Astrocyte (in vitro differentiated cells and primary cell): ENCODE measurements at regions not wholly inside any gene's neighbourhood (a gene's known extent, or its start where the extent isn't known, plus 50 kb on each side); places are given as distances from the start of the nearest gene placed in this dataset.

ENCODE experiments used
- DNase-seq: peaks from one replicate; pipeline ENCODE4 v3.0.0-alpha.2; 2010; ENCODE audit warnings: low read depth
- FAIRE-seq: peaks from 2 replicates; lab custom pipeline; 2011; peaks lifted over from hg19 to GRCh38; lab: Jason Lieb, UNC
- H2AFZ ChIP-seq: 2 replicates; pipeline ENCODE4 v1.6.0; 2012; ENCODE audit warnings: low read depth, low read length, inconsistent platforms
- H3K27ac ChIP-seq: 2 replicates; pipeline ENCODE4 v1.5.1; 2011; ENCODE audit warnings: low read depth, low read length, inconsistent platforms
- H3K27me3 ChIP-seq: 2 replicates; pipeline ENCODE4 v1.6.0; 2011; ENCODE audit warnings: low read length, inconsistent platforms; ENCODE audit not compliant: insufficient read depth
- H3K36me3 ChIP-seq: 2 replicates; pipeline ENCODE4 v1.5.1; 2011; ENCODE audit warnings: low read length, inconsistent platforms; ENCODE audit not compliant: insufficient read depth
- H3K4me1 ChIP-seq: 2 replicates; pipeline ENCODE4 v1.5.1; 2011; ENCODE audit warnings: low read length, inconsistent platforms; ENCODE audit not compliant: insufficient read depth
- H3K4me2 ChIP-seq: 2 replicates; pipeline ENCODE4 v1.6.0; 2012; ENCODE audit warnings: low read length, inconsistent platforms
- H3K4me3 ChIP-seq: 2 replicates; pipeline ENCODE4 v1.5.1; 2011; ENCODE audit warnings: low read depth, mild to moderate bottlenecking, low read length, inconsistent platforms; ENCODE audit not compliant: insufficient read depth
- H3K79me2 ChIP-seq: 2 replicates; pipeline ENCODE4 v1.6.0; 2012; ENCODE audit warnings: mild to moderate bottlenecking, low read length, inconsistent platforms; ENCODE audit not compliant: insufficient read depth
- H3K9ac ChIP-seq: 2 replicates; pipeline ENCODE4 v1.6.0; 2012; ENCODE audit warnings: mild to moderate bottlenecking, low read length, inconsistent platforms
- H3K9me3 ChIP-seq: 2 replicates; pipeline ENCODE4 v1.5.1; 2012; ENCODE audit warnings: low read depth, mild to moderate bottlenecking, low read length, inconsistent platforms; ENCODE audit not compliant: insufficient read depth
- H4K20me1 ChIP-seq: 2 replicates; pipeline ENCODE4 v1.6.0; 2012; ENCODE audit warnings: low read length, inconsistent platforms; ENCODE audit not compliant: insufficient read depth
- H3K27ac Mint-ChIP-seq: one replicate; pipeline ENCODE4 v1.8.0; 2021; ENCODE audit warnings: mild to moderate bottlenecking, mixed read lengths; ENCODE audit not compliant: unreplicated experiment
- H3K27me3 Mint-ChIP-seq: one replicate; pipeline ENCODE4 v1.8.0; 2021; ENCODE audit warnings: low read depth, mixed read lengths; ENCODE audit not compliant: unreplicated experiment
- H3K36me3 Mint-ChIP-seq: one replicate; pipeline ENCODE4 v1.8.0; 2021; ENCODE audit warnings: low read depth, mixed read lengths; ENCODE audit not compliant: unreplicated experiment
- H3K4me1 Mint-ChIP-seq: one replicate; pipeline ENCODE4 v1.8.0; 2021; ENCODE audit warnings: low read depth, mixed read lengths; ENCODE audit not compliant: unreplicated experiment
- H3K4me3 Mint-ChIP-seq: one replicate; pipeline ENCODE4 v1.8.0; 2021; ENCODE audit warnings: mild to moderate bottlenecking, moderate library complexity, mixed read lengths; ENCODE audit not compliant: unreplicated experiment
- H3K9me3 Mint-ChIP-seq: one replicate; pipeline ENCODE4 v1.8.0; 2021; ENCODE audit warnings: mild to moderate bottlenecking, mixed read lengths; ENCODE audit not compliant: unreplicated experiment
- EZH2 ChIP-seq: IDR thresholded peaks from 2 replicates; pipeline ENCODE4 v1.6.1; 2012; ENCODE audit warnings: mild to moderate bottlenecking, low read length, inconsistent platforms; ENCODE audit not compliant: insufficient read depth
- TF ChIP-seq, protein P1 (sequence below): IDR thresholded peaks from 2 replicates; pipeline ENCODE4 v1.5.1; 2011; ENCODE audit warnings: low read depth, mild to moderate bottlenecking, inconsistent platforms, low read length, moderate library complexity; ENCODE audit not compliant: insufficient read depth

DNA sequence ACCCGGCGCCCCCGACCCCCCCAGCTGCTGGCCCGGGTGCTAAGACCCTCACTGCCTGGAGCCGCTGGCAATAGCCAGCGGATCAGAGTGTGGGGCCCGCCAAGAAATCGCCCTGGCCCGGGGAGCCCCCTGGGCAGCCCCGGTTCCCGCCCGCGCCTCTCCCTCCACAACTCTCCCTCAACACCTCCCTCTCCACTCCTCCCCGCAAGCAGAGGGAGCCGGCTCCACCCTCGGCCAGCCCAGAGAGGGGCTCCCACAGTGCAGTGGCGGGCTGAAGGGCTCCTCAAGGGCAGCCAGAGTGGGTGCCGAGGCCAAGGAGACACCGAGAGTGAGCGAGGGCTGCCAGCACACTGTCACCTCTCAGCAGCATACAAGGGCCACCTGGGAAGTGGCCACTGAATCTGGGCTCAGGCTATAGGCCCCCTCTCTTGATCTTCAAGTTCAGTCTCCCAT is 385.5 kb downstream of the SEC14L1 start:
- H3K36me3 Mint-ChIP-seq, result no peaks in the 10 kb centered on the region

DNA sequence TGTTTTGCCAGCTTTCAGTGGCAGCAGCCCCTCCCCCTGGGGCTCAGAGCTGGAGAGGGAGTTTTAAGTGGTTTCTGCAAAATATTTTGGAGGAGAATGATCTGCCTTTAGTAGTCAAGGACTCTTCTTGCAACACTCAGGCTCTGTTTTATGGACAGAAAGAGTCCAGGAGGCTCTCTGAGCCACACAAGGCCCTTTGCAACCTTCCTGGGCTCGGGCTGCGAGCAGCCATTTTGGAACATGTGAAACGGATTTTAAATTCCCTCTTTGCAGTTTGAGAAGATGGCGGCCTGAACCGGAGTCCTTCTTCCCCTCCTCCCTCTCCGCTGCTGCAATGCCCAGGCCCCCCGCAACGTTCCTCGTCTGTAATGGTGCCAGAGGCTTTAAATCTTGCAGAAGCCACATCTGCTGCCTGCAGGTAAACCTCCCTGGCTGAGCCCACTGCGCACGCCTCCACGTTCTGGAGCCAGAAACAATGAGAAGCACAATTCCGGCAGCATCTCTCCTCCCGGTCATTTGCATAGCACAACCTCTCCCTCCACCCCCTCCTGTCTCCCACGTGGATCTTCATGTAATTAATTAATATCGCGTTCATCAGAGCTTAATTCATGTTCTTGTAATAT is 386.1 kb downstream of the SEC14L1 start:
- TF ChIP-seq EZH2, result no peak
- TF ChIP-seq, protein P1, sequence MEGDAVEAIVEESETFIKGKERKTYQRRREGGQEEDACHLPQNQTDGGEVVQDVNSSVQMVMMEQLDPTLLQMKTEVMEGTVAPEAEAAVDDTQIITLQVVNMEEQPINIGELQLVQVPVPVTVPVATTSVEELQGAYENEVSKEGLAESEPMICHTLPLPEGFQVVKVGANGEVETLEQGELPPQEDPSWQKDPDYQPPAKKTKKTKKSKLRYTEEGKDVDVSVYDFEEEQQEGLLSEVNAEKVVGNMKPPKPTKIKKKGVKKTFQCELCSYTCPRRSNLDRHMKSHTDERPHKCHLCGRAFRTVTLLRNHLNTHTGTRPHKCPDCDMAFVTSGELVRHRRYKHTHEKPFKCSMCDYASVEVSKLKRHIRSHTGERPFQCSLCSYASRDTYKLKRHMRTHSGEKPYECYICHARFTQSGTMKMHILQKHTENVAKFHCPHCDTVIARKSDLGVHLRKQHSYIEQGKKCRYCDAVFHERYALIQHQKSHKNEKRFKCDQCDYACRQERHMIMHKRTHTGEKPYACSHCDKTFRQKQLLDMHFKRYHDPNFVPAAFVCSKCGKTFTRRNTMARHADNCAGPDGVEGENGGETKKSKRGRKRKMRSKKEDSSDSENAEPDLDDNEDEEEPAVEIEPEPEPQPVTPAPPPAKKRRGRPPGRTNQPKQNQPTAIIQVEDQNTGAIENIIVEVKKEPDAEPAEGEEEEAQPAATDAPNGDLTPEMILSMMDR, result no peak
- Mint-ChIP-seq H3K36me3 (no peaks in the 10 kb centered on the region), H3K4me3 (no peak overlapping the region), H3K4me1 (no peaks in the 10 kb centered on the region), H3K27me3 (peaks cover 36% of the 10 kb centered on the region), H3K9me3 (peaks cover 7% of the 10 kb centered on the region), H3K27ac (no peak overlapping the region)
- peaks cover 8% of the 10 kb centered on the region for H3K27me3 ChIP-seq
- FAIRE-seq, result no peak
- H3K27ac ChIP-seq, result no peak overlapping the region
- no peaks in the 10 kb centered on the region for H4K20me1 ChIP-seq
- DNase-seq, result no peak
- H3K36me3 ChIP-seq, result no peaks in the 10 kb centered on the region
- peaks cover 3% of the 10 kb centered on the region for H3K4me1 ChIP-seq
- H3K9me3 ChIP-seq, result no peaks in the 10 kb centered on the region
- no peaks in the 10 kb centered on the region for H3K79me2 ChIP-seq
- no peak overlapping the region for H3K4me2 ChIP-seq
- H3K9ac ChIP-seq, result no peak overlapping the region
- H3K4me3 ChIP-seq, result no peak overlapping the region
- H2AFZ ChIP-seq, result no peak overlapping the region

More for the DNA sequence above, 385.5 kb downstream of the SEC14L1 start:
- Histone ChIP-seq H3K9me3 (no peaks in the 10 kb centered on the region), H3K27ac (no peak overlapping the region), H3K9ac (no peak overlapping the region), H3K27me3 (peaks cover 8% of the 10 kb centered on the region), H2AFZ (no peak overlapping the region), H3K36me3 (no peaks in the 10 kb centered on the region), H3K4me2 (no peak overlapping the region), H4K20me1 (no peaks in the 10 kb centered on the region), H3K79me2 (no peaks in the 10 kb centered on the region), H3K4me1 (peaks cover 3% of the 10 kb centered on the region), H3K4me3 (no peak overlapping the region)
- no peak for DNase-seq
- no peak for FAIRE-seq
- H3K4me3 Mint-ChIP-seq, result no peak overlapping the region
- H3K9me3 Mint-ChIP-seq, result peaks cover 7% of the 10 kb centered on the region
- H3K4me1 Mint-ChIP-seq, result no peaks in the 10 kb centered on the region
- no peak for TF ChIP-seq EZH2
- TF ChIP-seq, protein P1, result no peak
- no peak overlapping the region for H3K27ac Mint-ChIP-seq
- peaks cover 34% of the 10 kb centered on the region for H3K27me3 Mint-ChIP-seq

DNA sequence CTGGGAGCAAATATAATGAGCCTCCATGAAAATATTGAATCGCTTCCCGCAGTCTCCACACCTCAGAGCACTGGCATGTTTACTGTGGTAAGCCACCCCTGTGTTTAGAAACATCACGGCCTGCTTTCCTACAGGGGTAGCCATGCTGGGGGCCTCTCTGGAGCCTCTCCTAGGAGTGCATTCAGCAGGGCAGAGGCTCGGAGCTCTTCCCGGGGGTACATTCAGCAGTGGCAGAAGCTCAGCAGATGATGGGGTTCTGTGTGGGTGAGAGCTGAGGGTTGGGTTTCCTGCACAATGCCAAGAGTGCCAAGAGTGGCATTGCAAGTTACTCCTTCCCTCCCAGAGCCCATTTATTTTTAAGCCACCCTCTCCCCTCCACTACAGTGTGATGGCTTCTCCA is 386.6 kb downstream of the SEC14L1 start:
- Histone ChIP-seq H3K4me2 (no peak overlapping the region), H3K36me3 (no peaks in the 10 kb centered on the region), H2AFZ (no peak overlapping the region), H3K9ac (no peak overlapping the region), H3K4me1 (peaks cover 3% of the 10 kb centered on the region), H3K4me3 (no peak overlapping the region), H3K27me3 (peaks cover 8% of the 10 kb centered on the region), H3K9me3 (no peaks in the 10 kb centered on the region), H3K79me2 (no peaks in the 10 kb centered on the region), H4K20me1 (no peaks in the 10 kb centered on the region), H3K27ac (no peak overlapping the region)
- Mint-ChIP-seq H3K36me3 (no peaks in the 10 kb centered on the region), H3K9me3 (peaks cover 7% of the 10 kb centered on the region), H3K4me3 (no peak overlapping the region), H3K27ac (no peak overlapping the region), H3K27me3 (peaks cover 39% of the 10 kb centered on the region), H3K4me1 (no peaks in the 10 kb centered on the region)
- TF ChIP-seq, protein P1, result no peak
- no peak for TF ChIP-seq EZH2
- DNase-seq (no peak), FAIRE-seq (no peak)
